ENCODE measurements at regions not wholly inside any gene's neighbourhood (a gene's known extent, or its start where the extent isn't known, plus 50 kb on each side); places are given as distances from the start of the nearest gene placed in this dataset.

GRCh38 chr12:91561958-91562325 lies 379.3 kb upstream of the DCN start:
- no peaks in the 10 kb centered on the region for H3K9me3 ChIP-seq (ENCODE audit: control insufficient read depth in 2 of 2, low read length in 2 of 2)
- peaks cover 17 to 23% (median 20%) of the 10 kb centered on the region in 4 donors for H3K4me1 Mint-ChIP-seq
- no peaks in the 10 kb centered on the region for H3K36me3 ChIP-seq (ENCODE audit: control insufficient read depth, insufficient read depth, low read length)
- no peak overlapping the region for H3K27ac ChIP-seq (ENCODE audit: insufficient read depth, low read length, poor library complexity, severe bottlenecking)
- H3K4me3 ChIP-seq (ENCODE audit: low read depth, low read length): peak overlapping the region; percentile 45
- H3K4me1 ChIP-seq (ENCODE audit: control insufficient read depth, insufficient read depth, low read length, poor library complexity, severe bottlenecking): peaks cover 4% of the 10 kb centered on the region
- ATAC-seq (ENCODE audit: low read depth in 2 of 2): no peak
- H3K9me3 Mint-ChIP-seq: peaks cover 0 to 12% (median 5%) of the 10 kb centered on the region in 7 donors
- no peaks in the 10 kb centered on the region for H3K27me3 Mint-ChIP-seq
- peak overlapping the region in 2 of 4 donors; percentile 31 to 56 for H3K4me3 Mint-ChIP-seq
- H3K27ac Mint-ChIP-seq: peak overlapping the region; percentile 82 to 94 (median 91)
- H3K36me3 Mint-ChIP-seq: peaks cover 9% of the 10 kb centered on the region
- DNase-seq: no peak
- H3K27me3 ChIP-seq (ENCODE audit: control insufficient read depth, insufficient read depth, low read length): no peaks in the 10 kb centered on the region

DNA sequence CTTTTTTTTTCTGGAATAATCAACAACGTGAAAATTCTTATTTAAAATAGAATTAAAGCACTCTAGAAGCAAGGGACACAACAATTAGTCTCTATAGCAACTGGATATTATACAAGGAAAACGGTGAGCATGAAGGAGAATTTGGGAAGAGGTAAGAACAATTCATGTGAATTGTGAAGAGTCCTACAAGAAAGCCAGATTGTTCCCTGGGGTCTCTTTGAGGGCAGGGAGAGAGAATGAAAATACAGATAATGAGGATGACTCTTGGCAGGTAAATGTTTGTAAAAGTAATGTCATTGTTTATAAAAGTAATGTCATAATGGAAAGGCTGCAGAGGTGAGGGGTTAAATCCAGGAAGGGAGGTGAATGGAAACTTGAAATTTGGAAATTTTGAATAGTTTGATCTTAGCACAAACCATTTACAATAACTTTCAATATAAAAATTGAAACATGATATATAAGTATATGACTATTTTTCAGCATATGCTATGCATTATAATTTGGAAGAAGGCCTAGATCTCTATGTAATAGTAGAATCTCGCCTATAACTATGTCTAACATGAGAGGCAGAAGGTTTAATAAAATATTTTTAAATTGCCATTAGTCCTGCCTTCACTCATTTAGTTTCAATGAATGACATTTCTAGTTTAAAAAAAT lies 378.8 kb upstream of the DCN start:
- Histone ChIP-seq H3K4me1 (ENCODE audit: control insufficient read depth, insufficient read depth, low read length, poor library complexity, severe bottlenecking) (peaks cover 4% of the 10 kb centered on the region), H3K27me3 (ENCODE audit: control insufficient read depth, insufficient read depth, low read length) (no peaks in the 10 kb centered on the region), H3K36me3 (ENCODE audit: control insufficient read depth, insufficient read depth, low read length) (no peaks in the 10 kb centered on the region), H3K4me3 (ENCODE audit: low read depth, low read length) (no peak overlapping the region), H3K9me3 (ENCODE audit: control insufficient read depth in 2 of 2, low read length in 2 of 2) (no peaks in the 10 kb centered on the region), H3K27ac (ENCODE audit: insufficient read depth, low read length, poor library complexity, severe bottlenecking) (no peak overlapping the region)
- peaks cover 8% of the 10 kb centered on the region for H3K36me3 Mint-ChIP-seq
- DNase-seq (no peak), ATAC-seq (ENCODE audit: low read depth in 2 of 2) (no peak)
- peak overlapping the region in 1 of 3 donors; percentile 85 for H3K27ac Mint-ChIP-seq
- H3K9me3 Mint-ChIP-seq: peaks cover 0 to 12% (median 5%) of the 10 kb centered on the region in 7 donors
- H3K27me3 Mint-ChIP-seq: no peaks in the 10 kb centered on the region
- peaks cover 17 to 23% (median 20%) of the 10 kb centered on the region in 4 donors for H3K4me1 Mint-ChIP-seq
- H3K4me3 Mint-ChIP-seq: no peak overlapping the region

DNA sequence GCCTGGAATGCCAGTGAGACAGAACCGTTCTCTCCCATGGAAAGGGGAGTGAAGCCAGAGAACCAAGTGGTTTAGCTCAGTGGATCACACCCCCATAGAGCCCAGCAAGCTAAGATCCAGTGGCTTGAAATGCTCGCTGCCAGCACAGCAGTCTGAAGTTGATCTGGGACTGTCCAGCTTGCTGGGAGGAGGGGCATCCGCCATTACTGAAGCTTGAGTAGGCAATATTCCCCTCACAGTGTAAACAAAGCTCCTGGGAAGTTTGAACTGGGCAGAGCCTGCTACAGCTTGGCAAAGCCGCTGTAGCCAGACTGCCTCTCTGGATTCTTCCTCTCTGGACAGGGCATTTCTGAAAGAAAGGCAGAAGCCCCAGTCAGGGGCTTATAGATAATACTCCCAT lies 374.3 kb upstream of the DCN start:
- no peak overlapping the region for H3K4me3 Mint-ChIP-seq
- Histone ChIP-seq H3K4me1 (ENCODE audit: control insufficient read depth, insufficient read depth, low read length, poor library complexity, severe bottlenecking) (no peaks in the 10 kb centered on the region), H3K9me3 (ENCODE audit: control insufficient read depth in 2 of 2, low read length in 2 of 2) (no peaks in the 10 kb centered on the region), H3K36me3 (ENCODE audit: control insufficient read depth, insufficient read depth, low read length) (no peaks in the 10 kb centered on the region), H3K4me3 (ENCODE audit: low read depth, low read length) (no peak overlapping the region), H3K27ac (ENCODE audit: insufficient read depth, low read length, poor library complexity, severe bottlenecking) (no peak overlapping the region), H3K27me3 (ENCODE audit: control insufficient read depth, insufficient read depth, low read length) (peaks cover 14% of the 10 kb centered on the region)
- no peak overlapping the region for H3K27ac Mint-ChIP-seq
- H3K36me3 Mint-ChIP-seq: peaks cover 5% of the 10 kb centered on the region
- peaks cover under 1 to 13% (median 5%) of the 10 kb centered on the region in 4 donors for H3K4me1 Mint-ChIP-seq
- ATAC-seq (ENCODE audit: low read depth in 2 of 2) (no peak), DNase-seq (no peak)
- H3K9me3 Mint-ChIP-seq: peaks cover 0 to 12% (median 7%) of the 10 kb centered on the region in 7 donors
- peaks cover 7% of the 10 kb centered on the region for H3K27me3 Mint-ChIP-seq

DNA sequence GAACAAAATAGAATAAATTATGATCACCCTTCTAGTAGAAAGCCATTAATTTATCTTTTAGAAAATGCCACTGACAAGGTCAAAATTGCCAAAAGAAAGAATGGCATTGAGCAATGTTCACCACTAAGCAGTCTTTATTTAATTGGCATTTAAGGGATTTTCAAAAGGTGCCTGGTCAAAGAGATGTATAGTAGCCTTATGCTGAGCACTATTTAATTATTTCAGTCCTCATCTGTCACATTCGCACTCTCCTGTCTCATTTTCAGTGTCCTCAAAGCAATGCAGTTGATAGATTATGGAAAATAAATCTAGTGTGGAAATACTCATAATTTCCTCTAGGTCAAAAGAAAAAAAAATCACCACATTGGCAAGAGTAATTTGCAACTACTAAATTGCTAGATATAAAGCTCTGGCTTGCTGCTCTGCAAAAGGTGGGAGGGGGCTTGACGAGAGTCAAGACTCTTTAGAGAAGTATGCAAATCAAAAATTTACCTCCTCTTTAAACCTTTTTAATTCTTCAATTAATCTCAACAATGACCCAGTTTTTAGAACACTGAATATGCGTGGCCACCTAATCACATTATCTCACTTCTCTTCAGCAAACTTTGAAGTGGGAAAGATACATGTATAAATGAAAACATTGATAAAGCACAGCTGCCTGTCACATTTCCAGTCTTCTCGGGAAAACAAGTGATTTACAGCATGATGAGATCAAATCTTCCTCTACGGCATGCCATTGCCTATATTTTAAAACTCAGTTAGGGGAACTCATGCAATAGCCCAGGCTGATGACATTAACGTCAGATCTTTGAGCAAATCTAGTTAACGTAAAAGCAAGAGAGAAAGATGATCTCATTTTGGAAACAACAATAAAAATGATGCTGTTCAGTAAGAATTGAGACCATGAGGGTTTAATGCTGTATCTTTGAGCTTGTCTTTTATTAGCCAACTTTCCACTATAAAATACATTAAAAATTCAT lies 373.1 kb upstream of the DCN start:
- peaks cover 15% of the 10 kb centered on the region for H3K27me3 Mint-ChIP-seq
- ATAC-seq (ENCODE audit: low read depth in 2 of 2) (no peak), DNase-seq (no peak)
- Histone ChIP-seq H3K36me3 (ENCODE audit: control insufficient read depth, insufficient read depth, low read length) (no peaks in the 10 kb centered on the region), H3K4me1 (ENCODE audit: control insufficient read depth, insufficient read depth, low read length, poor library complexity, severe bottlenecking) (no peaks in the 10 kb centered on the region), H3K27me3 (ENCODE audit: control insufficient read depth, insufficient read depth, low read length) (peaks cover 14% of the 10 kb centered on the region), H3K4me3 (ENCODE audit: low read depth, low read length) (no peak overlapping the region), H3K9me3 (ENCODE audit: control insufficient read depth in 2 of 2, low read length in 2 of 2) (no peaks in the 10 kb centered on the region), H3K27ac (ENCODE audit: insufficient read depth, low read length, poor library complexity, severe bottlenecking) (no peak overlapping the region)
- peaks cover 0 to 4% (median 0%) of the 10 kb centered on the region in 4 donors for H3K4me1 Mint-ChIP-seq
- H3K27ac Mint-ChIP-seq: peak overlapping the region in 1 of 3 donors; percentile 16
- peaks cover 4% of the 10 kb centered on the region for H3K36me3 Mint-ChIP-seq
- H3K4me3 Mint-ChIP-seq: no peak overlapping the region
- H3K9me3 Mint-ChIP-seq: peaks cover 2 to 12% (median 8%) of the 10 kb centered on the region in 7 donors

- no peak overlapping the region for H3K4me3 Mint-ChIP-seq
- ATAC-seq (ENCODE audit: low read depth in 2 of 2) (no peak), DNase-seq (no peak)
- H3K9me3 Mint-ChIP-seq: peaks cover 0 to 12% (median 2%) of the 10 kb centered on the region in 7 donors
- H3K4me1 ChIP-seq (ENCODE audit: control insufficient read depth, insufficient read depth, low read length, poor library complexity, severe bottlenecking): no peaks in the 10 kb centered on the region
- H3K36me3 Mint-ChIP-seq: no peaks in the 10 kb centered on the region
- no peak overlapping the region for H3K27ac ChIP-seq (ENCODE audit: insufficient read depth, low read length, poor library complexity, severe bottlenecking)
- H3K36me3 ChIP-seq (ENCODE audit: control insufficient read depth, insufficient read depth, low read length): no peaks in the 10 kb centered on the region
- H3K27me3 ChIP-seq (ENCODE audit: control insufficient read depth, insufficient read depth, low read length): peaks cover 24% of the 10 kb centered on the region
- no peaks in the 10 kb centered on the region for H3K4me1 Mint-ChIP-seq
- no peak overlapping the region for H3K4me3 ChIP-seq (ENCODE audit: low read depth, low read length)
- no peaks in the 10 kb centered on the region for H3K9me3 ChIP-seq (ENCODE audit: control insufficient read depth in 2 of 2, low read length in 2 of 2)
- H3K27ac Mint-ChIP-seq: no peak overlapping the region
- peaks cover 23% of the 10 kb centered on the region for H3K27me3 Mint-ChIP-seq
These were observed 369.3 kb upstream of the DCN start for GRCh38 chr12:91551927-91552326.

DNA sequence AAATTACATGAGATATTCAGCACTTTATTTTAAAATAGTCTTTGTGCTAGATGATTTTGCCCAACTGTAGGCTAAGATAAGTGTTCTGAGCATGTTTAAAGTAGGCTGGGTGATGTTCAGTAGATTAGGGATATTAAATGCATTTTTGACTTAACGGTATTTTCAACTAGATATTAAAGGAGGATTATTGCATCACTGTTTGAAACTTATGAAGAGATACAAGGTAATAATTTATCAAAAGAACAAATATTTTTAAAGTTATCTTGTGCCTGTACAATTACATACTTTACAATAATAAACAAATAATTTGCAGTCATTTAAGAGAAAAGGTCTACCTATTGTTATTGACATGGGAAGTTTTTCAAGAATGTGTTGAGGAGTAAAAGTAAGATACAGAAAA lies 368.6 kb upstream of the DCN start:
- Histone ChIP-seq H3K9me3 (ENCODE audit: control insufficient read depth in 2 of 2, low read length in 2 of 2) (no peaks in the 10 kb centered on the region), H3K27ac (ENCODE audit: insufficient read depth, low read length, poor library complexity, severe bottlenecking) (no peak overlapping the region), H3K4me3 (ENCODE audit: low read depth, low read length) (no peak overlapping the region), H3K36me3 (ENCODE audit: control insufficient read depth, insufficient read depth, low read length) (no peaks in the 10 kb centered on the region), H3K27me3 (ENCODE audit: control insufficient read depth, insufficient read depth, low read length) (peaks cover 24% of the 10 kb centered on the region), H3K4me1 (ENCODE audit: control insufficient read depth, insufficient read depth, low read length, poor library complexity, severe bottlenecking) (no peaks in the 10 kb centered on the region)
- Mint-ChIP-seq H3K36me3 (no peaks in the 10 kb centered on the region), H3K4me3 (no peak overlapping the region), H3K9me3 (peaks cover 0 to 12% (median 3%) of the 10 kb centered on the region in 7 donors), H3K27ac (no peak overlapping the region), H3K27me3 (peaks cover 26% of the 10 kb centered on the region), H3K4me1 (no peaks in the 10 kb centered on the region)
- ATAC-seq (ENCODE audit: low read depth in 2 of 2): no peak
- no peak for DNase-seq

GRCh38 chr12:91542666-91543065 lies 360.0 kb upstream of the DCN start:
- DNase-seq: no peak
- H3K9me3 Mint-ChIP-seq: peaks cover 0 to 13% (median 3%) of the 10 kb centered on the region in 7 donors
- Histone ChIP-seq H3K36me3 (ENCODE audit: control insufficient read depth, insufficient read depth, low read length) (no peaks in the 10 kb centered on the region), H3K4me1 (ENCODE audit: control insufficient read depth, insufficient read depth, low read length, poor library complexity, severe bottlenecking) (no peaks in the 10 kb centered on the region), H3K27ac (ENCODE audit: insufficient read depth, low read length, poor library complexity, severe bottlenecking) (no peak overlapping the region), H3K9me3 (ENCODE audit: control insufficient read depth in 2 of 2, low read length in 2 of 2) (no peaks in the 10 kb centered on the region), H3K27me3 (ENCODE audit: control insufficient read depth, insufficient read depth, low read length) (peaks cover 7% of the 10 kb centered on the region), H3K4me3 (ENCODE audit: low read depth, low read length) (no peak overlapping the region)
- no peaks in the 10 kb centered on the region for H3K36me3 Mint-ChIP-seq
- H3K27me3 Mint-ChIP-seq: peaks cover 5% of the 10 kb centered on the region
- ATAC-seq (ENCODE audit: low read depth in 2 of 2): no peak
- peaks cover 0 to 5% (median 0%) of the 10 kb centered on the region in 4 donors for H3K4me1 Mint-ChIP-seq
- no peak overlapping the region for H3K4me3 Mint-ChIP-seq
- no peak overlapping the region for H3K27ac Mint-ChIP-seq
